ENCODE measurements at regions not wholly inside any gene's neighbourhood (a gene's known extent, or its start where the extent isn't known, plus 50 kb on each side); places are given as distances from the start of the nearest gene placed in this dataset.
A peak's percentile ranks its signal among the peaks of the same experiment; 100 is the strongest.
"Not testable (repeated sequence)": the region's sequence is repeated elsewhere in the genome, so short reads cannot be mapped to it uniquely, and the experiment has no call there.

DNA sequence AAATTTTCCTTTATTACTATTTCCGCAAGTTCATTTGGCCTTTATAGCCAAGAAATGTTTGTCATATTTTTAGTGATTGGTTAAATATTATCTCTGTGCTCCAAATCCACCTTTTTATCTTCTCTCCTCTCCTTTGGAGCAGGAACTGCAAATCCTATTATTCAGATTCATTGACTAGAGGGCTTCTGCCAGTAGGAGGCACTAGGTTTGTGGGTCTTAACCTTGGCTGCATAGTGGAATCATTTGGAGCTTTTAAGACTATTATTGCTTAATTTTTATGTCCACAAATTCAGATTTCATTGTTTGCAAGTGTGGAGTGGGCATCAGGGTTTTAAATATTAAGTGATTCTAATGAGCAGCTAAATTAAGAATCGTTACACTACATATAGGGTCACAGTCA lies 75.3 kb upstream of the SYT10 start:
- DNase-seq = no peak

DNA sequence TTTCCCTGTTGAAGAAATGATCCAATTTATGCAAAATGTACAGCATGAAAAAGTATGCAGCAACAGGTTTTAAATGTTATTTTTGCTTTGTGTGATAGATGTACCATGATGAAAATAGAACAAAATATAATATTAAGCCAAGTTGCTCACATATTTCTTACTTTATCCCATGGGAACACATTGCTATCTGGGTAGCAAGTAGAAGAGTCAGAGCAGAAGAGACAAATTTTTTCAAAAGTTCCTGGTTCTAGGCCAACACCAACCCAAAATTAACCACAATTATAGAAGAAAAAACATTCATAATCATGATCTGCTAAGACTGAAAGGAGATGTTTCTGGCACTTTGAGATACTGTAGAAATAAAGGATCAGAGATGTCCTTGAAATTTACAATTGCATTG lies 79.9 kb upstream of the SYT10 start:
- DNase-seq = no peak

DNA sequence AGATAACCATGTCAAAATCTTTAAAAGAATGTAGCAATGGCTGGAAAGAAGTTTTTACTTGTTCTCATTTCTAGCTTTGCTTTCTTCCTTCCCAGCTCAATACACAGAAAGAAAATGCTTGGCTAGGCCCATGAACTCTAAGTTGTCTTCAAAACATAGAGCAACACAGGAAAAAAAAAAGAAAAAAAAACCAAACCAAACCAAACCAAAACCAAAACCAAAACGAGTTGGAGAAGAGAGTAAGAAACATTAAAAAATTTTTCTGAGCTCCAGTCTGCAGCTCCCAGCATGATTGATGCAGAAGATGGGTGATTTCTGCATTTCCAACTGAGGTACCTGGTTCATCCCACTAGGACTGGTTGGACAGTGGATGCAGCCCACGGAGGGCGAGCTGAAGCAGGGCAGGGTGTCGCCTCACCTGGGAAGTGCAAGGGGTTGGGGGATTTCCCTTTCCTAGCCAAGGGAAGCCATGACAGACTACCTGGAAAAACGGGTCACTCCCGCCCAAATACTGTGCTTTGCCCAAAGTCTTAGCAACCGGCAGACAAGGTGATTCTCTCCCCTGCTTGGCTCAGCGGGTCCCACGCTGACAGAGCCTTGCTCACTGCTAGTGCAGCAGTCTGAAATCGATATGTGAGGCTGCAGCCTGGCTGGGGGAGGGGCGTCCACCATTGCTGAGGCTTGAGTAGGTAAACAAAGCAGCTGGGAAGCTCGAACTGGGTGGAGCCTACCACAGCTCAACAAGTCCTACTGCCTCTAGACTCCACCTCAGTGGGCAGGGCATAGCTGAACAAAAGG lies 81.1 kb upstream of the SYT10 start:
- peak; percentile 8 for DNase-seq

DNA sequence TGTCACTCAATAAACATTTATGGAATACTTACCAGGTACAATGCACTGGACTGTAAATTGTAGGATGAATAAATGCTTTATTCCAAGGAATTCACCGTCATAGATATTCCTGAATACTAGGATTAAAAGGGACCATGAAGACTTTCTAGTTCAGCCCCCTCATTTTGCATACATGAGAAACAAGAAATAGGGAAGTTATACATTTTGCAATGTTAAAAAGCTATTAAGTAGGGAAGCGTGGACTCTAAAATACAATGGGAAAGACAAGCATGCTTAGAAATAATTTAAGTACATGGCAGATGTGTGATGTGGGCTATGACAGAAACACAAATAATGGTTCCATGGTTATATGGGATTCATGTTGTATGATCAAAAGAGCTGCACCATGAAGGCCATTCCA lies 89.4 kb upstream of the SYT10 start:
- DNase-seq = no peak

DNA sequence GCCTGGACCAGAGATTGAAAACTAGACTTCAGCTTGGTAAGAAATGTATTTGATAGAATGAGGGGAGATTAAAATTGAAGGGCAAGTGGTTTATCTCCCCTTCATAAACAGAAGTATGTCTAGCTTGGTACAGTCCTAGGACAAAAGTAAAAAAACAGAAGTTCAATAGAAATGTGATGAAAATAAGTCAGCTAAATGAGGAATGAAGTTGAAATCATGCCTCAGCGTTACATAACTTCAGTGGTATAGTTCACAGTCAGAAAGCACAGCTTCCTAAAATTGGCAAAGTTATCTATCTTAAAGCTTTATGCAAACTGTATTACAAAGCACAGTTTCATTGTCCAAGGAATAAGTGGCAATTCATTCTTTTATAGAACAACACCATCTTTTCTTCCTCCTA lies 90.2 kb upstream of the SYT10 start:
- no peak for DNase-seq

DNA sequence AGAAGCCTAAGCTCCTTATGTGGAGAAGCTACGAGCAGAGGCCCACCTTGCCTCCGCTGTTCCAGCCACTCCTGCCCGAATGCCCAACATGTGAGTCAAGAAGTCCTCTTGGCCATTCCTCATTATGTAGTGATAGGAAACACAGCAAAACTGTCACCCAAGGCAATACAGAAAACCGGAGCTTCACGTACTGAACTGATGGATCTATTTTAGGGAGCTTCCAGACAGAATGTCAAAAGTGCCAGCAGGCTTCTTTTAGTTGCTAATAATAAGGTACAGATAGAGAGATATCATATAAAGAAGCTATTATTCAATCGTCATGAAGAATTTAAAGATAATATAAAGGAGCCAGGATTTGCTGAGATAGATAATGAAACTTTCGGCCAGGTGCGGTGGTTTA lies 91.6 kb upstream of the SYT10 start:
- no peak for DNase-seq

DNA sequence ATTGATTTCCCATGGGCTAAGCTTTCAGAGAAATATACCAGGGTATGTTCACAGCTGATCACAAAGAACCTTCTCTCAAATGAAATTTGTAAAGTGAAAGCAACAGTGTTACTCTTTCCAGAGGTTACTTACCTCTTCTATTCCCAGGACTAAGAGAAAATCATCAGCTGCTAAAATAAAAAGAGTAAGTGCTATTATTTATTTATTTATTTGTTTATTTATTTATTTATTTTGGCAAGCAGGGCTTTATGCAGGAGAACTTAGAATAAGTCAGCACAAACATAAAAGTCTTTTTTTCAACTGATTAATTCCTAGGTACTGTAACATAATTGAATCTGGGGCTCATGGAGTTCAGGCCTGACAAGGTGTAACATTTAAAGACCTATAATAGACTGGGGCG lies 93.9 kb upstream of the SYT10 start:
- DNase-seq = no peak

DNA sequence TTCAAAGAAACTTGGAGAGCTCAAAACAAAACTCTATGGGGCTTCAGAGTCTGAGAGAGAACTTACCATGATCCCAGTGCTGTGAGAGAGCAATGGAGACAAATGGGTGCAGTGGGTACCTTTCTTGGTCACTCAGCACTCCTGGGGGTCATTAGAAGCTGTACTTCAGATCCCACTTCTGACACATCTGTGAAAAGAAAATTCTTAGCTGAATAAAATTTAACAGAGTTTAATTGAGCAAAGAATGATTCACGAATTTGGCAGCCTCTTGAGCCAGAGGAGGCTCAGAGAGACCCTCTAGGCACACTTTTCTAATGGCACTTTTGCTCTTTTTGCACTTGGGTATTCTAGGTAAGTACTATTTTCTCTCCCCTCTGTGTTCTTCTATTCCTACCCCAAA lies 96.8 kb upstream of the SYT10 start:
- no peak for DNase-seq

DNA sequence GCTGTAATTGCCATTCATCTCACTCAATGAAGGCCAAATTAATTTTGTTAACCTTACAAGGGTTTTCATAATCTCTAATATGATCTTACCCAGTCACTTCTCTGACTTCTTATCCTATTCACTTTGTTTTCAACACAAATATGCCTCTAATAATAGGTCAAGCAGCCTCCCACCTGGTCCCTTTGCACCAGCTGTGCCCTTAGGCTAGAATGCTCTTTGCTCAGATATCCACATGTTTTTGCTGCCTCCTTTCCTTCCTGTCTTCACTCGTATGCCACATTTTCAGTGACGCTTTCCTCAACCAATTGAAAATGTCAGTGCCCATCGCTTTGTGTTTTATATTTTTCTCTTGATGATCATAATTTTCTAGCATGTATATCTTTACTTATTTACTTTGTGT lies 106.4 kb upstream of the SYT10 start:
- no peak for DNase-seq

DNA sequence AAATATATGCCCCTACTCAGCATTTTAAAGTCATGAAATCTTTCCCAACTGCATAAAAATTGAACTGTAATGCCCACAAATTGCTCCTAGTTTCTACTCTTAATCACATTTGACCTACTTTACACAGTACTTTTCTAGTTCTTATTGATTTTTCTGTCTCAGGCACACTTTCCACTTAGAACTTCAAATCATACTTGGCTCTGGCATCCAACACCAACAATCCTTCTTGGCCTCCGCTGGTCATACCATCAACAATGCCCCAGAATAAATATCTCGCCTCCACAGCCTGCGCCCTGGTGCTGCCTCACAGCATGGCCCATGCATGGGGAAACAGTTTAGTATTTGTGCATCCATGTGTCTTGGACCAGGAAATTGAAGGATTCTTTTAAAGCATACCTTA lies 107.5 kb upstream of the SYT10 start:
- DNase-seq = no peak

DNA sequence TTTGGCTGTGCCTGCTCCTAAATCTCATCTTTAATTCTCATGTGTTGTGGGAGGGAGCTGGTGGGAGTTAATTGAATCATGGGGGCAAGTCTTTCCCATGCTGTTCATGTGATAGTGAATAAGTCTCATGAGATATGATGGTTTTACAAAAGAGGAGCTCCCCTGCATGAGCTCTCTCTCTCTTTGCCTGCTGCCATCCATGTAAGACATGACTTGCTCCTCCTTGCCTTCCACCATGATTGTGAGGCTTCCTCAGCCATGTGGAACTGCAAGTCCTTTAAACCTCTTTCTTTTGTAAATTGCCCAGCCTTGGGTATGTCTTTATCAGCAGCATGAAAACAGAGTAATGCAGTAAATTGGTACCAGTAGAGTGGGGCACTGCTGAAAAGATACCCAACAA lies 110.6 kb upstream of the SYT10 start:
- DNase-seq = not testable (repeated sequence)

DNA sequence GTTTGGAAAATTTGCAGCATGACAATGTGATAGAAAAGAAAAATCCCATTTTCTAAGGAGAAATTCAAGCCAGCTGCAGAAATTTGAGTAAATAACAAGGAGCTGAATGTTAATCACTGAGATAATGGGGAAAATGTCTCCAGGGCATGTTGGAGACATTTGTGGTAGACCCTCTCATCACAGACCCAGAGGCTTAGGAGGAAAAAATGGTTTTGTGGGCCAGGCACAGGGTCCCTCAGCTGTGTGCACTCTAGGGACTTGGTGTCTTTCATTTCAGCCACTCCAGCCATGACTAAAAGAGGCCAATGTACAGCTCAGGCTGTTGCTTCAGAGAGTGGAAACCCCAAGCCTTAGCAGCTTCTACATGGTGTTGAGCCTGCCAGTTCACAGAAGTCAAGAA lies 111.4 kb upstream of the SYT10 start:
- no peak for DNase-seq

DNA sequence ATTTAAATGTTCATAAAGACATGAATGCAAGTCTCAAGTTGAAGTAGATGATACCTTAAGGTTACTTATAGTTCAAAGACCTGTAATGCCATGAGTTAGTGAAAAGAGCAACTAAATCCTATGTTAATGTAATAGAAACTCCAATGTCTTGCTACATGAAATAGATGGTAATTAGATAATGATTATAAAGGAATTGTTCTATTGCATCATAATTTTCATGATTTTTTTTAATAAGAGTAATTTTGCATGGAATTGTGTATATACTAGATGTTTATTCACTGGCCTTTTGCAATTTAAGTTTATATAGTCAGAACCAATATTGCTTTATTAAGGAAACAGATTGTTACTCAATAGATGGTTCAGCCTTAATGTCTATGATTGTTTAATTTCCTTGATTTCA lies 115.5 kb upstream of the SYT10 start:
- no peak for DNase-seq

DNA sequence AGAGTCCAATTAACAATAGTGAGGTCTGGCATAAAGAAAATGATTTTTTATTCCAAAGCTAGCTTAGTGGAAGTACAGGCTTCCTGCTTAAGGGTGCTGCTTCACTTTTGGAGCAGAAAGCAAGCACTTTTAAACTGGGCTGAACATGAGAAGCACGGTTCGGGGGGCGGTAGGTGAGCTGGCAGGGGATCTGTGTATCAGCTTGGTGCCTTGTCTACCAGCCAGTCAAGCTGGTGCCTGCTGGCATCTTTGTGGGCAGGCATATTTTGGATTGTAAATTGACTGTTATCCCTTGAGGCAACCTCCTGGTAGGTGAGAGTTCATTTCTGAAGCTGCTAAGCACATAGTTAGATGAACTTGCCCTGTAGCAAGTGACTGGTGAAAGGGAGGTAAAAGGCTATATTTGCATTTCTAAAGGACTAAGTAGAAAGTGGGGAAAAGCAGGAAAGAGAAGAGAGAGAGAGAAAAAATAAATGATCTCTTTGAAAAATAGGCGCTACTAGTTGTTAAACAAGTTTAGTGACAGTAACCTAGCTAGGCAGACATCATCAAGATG lies 121.1 kb upstream of the SYT10 start:
- DNase-seq = no peak

DNA sequence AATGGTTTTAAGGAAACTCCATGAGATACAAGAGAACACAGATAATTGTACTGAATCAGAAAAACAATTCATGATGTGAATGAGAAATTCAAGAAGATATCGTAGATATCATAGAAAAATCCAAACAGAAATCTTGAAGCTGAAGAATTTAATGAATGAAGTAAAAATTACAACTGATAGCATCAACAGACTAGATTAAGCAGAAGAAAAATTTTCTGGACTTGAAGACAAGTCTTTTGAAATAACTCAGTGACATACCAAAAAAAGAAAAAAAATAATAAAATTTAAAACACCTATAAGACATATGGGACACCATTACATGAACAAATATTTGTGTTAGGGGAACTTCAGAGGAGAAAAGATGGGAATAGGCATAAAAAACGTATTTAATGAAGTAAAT lies 122.8 kb upstream of the SYT10 start:
- DNase-seq = no peak

DNA sequence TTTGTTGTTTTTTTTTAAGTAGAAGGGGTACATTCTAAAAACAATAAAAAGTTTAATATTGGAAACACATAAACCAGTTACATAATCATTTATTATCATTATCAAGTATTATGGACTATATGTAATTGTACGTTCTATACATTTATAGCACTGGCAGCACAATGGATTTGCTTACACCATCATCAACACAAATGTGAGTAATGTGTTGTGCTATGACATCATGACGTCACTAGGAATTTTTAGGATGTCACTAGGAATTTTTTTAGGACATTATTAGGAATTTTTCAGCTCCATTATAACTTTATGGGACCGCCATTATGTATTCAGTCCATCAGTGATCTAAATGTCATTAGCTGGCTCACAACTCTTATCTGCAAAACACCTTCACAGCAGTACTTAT lies 126.8 kb upstream of the SYT10 start:
- no peak for DNase-seq

DNA sequence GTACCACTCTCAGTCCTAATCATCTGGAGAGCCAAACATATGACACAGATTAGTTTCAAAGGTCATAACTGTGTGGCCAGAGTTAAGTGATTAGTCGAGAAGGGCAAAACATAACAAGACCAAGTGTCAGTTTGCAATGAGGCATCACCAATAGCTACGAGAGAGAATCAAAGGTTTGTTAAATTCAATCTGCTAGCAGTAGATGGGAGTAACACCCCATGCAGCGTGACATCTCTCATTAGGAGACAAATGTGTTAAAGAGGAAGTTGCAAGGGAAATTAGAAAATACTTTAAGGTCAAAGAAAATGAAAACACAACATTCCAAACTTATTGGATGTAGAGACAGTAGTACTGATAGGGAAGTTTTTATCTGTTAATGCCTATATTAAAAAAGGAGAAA lies 135.7 kb upstream of the SYT10 start:
- DNase-seq = no peak

DNA sequence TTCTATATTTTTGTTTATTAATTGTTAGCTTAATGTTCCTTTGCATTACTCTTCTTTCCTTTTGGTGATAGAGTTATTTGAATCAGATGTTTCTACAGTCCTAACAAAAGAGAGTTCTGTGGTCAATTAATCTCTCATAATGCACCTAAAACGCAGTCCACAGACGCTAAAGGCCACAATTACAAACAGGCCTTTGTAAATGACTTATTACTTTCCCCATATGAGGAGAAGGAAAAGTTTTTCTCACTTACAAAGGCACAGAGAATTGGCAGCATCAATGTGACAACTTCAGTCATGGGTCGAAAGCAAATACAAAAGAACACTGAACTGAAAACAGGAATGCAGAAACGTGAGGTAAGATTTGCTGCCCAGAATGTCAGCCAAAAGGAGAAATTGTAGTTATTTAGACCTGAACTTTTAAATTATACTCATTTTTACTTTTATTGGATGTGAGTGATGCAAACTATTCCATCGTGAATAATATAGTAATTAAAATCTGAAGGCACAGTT lies 142.0 kb upstream of the SYT10 start:
- DNase-seq = no peak

DNA sequence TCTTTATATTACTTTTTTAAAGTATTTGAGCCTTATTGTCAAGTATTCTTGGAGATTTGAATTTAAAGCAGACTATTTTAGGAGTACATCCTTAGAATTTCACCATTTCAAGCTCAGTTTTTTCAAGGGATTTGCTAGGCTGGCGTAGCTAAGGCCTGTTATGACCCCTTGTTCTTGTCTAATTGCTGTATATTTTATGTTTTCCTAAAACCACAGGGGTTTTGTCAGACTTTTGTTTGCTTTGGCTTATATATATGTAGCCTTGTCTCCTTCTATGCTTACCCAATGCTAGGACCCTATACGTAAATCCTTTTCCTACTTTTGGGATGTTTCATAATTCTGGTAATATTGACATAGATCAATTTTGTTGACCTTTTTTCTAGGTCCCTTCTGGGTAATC lies 147.0 kb upstream of the SYT10 start:
- no peak for DNase-seq

DNA sequence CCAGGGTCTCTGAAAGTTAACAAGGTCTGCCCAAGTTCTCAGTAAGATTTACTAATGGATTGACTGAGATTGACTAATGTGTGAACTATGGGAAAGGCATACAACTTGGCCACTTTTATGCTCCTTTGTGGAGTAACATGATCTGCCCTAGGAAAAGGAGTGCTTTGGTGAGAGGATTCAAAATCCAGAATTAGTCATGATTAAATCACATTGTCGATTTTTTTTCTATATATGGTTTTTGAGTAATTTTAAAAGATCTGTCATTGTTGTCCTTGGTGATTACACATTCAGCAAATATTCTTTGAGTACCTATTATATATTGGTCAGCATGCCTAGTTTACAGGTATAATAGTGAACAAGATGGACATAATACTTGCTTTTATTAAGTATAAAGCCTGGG lies 147.7 kb upstream of the SYT10 start:
- no peak for DNase-seq

DNA sequence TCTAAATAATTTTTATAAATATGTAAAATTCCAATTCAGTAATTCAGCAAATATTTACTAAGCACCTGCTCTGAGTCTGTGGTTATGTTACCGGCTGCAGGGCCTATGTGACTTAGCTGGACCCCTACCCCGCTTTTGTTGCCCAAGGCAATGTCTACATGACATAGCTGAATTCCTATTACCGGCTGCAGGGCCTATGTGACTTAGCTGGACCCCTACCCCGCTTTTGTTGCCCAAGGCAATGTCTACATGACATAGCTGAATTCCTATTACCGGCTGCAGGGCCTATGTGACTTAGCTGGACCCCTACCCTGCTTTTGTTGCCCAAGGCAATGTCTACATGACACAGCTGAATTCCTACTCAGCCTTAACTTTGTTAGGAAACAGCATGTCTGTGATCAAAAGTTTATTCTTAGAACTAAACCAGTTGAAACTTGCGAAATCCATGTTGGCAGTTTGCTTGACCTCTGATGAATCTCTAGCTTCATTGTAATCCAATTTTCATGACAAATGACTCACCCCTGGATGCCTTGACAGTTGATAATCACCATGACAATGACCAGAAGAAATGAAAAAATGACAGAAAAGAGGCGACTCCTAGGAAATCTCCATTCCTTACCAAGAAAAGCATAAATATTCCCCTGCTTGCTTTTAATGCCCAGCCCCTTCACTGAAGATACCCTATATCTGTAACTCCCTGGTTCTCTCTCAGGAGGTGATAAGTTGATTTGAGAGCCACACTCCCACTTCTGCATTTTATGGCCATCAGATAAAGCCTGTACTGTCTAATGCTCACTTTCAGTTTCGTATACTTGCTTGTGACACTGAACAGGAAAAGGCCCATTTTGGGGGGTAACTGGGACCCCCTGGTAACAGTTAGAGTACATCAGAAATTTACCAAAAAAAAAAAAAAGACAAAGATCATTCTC lies 148.4 kb upstream of the SYT10 start:
- DNase-seq = no peak

DNA sequence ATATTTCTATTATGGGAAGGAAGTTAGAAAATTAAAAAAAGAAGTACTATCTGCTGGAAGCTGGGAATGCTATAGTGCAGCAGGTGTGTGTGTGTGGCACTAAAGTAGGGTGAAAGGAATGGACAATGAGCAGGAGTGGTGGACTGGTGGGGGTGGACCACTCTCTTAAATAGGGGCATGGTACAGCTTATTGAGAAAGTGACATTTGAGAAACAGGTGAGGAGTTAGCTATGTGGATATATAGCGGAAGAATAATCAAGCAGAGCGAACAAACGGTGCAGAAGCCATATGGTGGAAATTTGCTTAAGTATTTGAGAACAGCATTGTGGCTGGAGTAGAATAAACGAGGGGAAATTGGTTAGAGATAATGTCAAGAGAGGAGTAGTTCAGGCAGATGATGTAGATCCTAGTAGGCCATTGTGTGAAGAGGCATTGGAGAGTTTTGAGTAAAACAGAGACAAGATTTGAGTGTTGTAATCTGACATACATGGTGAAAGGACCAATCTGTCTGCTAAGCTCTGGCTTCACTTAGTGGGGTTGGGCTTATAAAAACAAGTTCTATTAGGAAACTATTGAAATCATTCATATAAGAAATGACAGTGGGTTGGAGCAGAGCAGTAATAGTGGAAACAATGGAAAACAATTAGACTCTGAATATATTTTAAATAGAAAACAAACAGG lies 149.2 kb upstream of the SYT10 start:
- no peak for DNase-seq

DNA sequence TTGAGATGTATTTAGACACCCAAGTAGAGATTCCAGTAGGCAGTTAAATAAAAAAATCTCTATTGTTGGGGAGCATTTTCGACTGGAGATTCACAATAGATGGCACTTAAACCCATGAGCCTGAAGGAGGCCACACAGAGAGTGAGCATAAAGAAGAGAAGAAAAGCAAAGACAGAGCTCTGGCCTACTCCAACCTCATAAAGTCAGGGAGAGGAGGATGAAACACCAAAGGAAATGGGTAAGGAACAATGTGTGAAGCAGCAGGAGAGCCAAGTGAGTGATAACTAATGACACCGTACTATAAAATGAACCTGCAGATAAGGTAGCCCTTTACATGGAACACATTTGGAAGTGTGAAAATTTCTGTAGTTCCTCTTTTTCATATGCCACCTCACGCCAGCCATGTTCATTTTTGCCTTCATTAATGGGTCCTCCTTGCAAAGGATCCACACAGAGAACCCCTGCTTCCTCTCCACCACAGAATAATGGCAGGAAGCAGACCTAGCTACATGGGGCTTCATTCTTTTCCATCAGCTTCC lies 150.0 kb upstream of the SYT10 start:
- DNase-seq = no peak

Data from SHP77 treated with DMSO at 0.1 percent for 48 hours (cell line).